A673 (cell line): ENCODE measurements at regions not wholly inside any gene's neighbourhood (a gene's known extent, or its start where the extent isn't known, plus 50 kb on each side); places are given as distances from the start of the nearest gene placed in this dataset.

Source experiments
- CTCF ChIP-seq: fragments of 300-800, 200-600 bp; sonication (generic); conservative IDR thresholded peaks from 2 replicates; pipeline ENCODE4 v1.5.1; 2017; ENCODE audit warnings: low read depth, mild to moderate bottlenecking, antibody characterized with exemption, low read length, moderate library complexity, mixed read lengths
- EZH2 ChIP-seq: fragments of 200-600 bp; sonication (generic); IDR thresholded peaks from 2 replicates; pipeline ENCODE4 v1.6.1; 2017; ENCODE audit warnings: borderline replicate concordance, low read depth, mild to moderate bottlenecking, mixed read lengths, antibody characterized with exemption, low read length; ENCODE audit not compliant: poor library complexity, severe bottlenecking

- TF ChIP-seq CTCF (no peak), EZH2 (no peak)
These were observed 69.9 kb upstream of the ALKAL2 start for GRCh38 chr2:357811-358210.
